Omental fat pad (tissue), 1 donor: ENCODE measurements at regions not wholly inside any gene's neighbourhood (a gene's known extent, or its start where the extent isn't known, plus 50 kb on each side); places are given as distances from the start of the nearest gene placed in this dataset.
"Not testable (repeated sequence)": the region's sequence is repeated elsewhere in the genome, so short reads cannot be mapped to it uniquely, and the experiment has no call there.

Experiments used
- ATAC-seq: fragments of 150-250 bp; one replicate; pipeline ENCODE4 v1.9.1; 2016; ENCODE audit warnings: mild to moderate bottlenecking, moderate library complexity; ENCODE audit not compliant: low FRiP score
- DNase-seq: peaks from one replicate; pipeline ENCODE4 v3.0.0-alpha.2; 2019; ENCODE audit warnings: low spot score

DNA sequence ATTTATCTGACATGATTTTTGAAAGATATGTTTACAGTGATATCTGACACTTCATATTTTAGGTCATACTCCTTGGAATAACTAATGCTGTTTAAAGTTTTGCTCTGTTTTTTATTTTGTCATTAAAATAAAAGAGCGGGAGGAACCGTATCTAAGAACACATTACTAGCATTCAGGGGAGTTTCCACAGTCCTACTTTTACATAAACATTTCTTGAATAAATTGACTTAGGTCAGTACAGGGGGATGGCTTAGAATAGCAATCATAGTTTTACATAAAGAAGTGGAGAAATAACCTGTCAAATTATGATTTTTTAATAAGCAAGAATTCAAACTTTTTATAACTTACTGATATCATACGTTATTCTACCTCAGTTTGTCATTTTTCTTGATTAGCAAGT is 123.1 kb upstream of the PRSS12 start:
- not testable (repeated sequence) for DNase-seq, ATAC-seq

GRCh38 chr4:118477826-118478225 is 125.0 kb upstream of the PRSS12 start:
- DNase-seq, ATAC-seq: not testable (repeated sequence)

DNA sequence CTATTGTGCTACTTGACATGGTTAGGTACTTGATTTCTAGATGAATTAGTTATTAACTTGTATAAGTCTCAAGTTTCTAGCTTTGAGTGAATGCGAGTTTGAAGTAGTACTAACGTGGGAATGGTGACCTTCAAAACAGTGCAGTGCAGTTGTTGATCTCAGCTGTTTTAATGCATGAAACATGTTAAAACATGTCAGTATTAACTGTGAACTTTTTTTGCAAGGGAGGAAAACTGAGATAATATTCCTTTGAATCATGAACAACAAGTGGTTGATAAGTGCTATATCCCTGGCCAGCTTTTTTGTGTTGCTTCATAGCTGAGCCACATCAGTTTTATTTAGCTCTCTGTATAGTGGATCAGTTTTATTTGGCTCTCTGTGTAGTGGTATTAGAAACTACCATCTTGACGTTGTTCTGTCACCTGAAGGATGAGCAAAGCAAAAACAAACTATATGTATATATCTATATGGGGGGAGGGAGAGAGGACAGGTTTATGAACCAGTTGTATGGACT is 133.1 kb upstream of the PRSS12 start:
- ATAC-seq, DNase-seq: not testable (repeated sequence)

GRCh38 chr4:118492963-118493362 is 140.2 kb upstream of the PRSS12 start:
- not testable (repeated sequence) for DNase-seq, ATAC-seq

GRCh38 chr4:118494437-118494836 is 141.6 kb upstream of the PRSS12 start:
- not testable (repeated sequence) for DNase-seq, ATAC-seq

DNA sequence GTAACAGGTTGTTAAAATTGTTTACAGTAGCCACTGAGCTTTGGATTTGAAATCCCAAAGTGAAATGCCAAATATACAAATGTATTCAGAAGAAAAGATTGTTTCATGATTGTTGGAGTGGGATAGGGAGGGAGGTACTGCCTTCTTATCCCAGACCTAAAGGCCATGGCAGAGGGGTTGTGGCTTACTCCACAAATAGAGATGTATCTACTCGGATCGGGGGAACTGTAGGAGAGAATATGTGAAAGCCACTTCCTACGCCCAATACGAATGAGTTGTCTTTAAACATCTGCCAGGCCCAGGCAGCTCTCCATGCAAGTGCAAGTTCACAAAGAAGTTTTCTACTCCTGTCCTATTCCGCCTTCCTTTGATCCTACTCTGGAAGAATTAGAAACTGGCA is 150.2 kb upstream of the PRSS12 start:
- not testable (repeated sequence) for ATAC-seq, DNase-seq

- ATAC-seq: not testable (repeated sequence)
Measured at GRCh38 chr4:118504927-118505326, 152.1 kb upstream of the PRSS12 start.

GRCh38 chr4:118505491-118505890 is 152.7 kb upstream of the PRSS12 start:
- DNase-seq, ATAC-seq: not testable (repeated sequence)

More at GRCh38 chr4:118504927-118505326, 152.1 kb upstream of the PRSS12 start:
- not testable (repeated sequence) for DNase-seq

DNA sequence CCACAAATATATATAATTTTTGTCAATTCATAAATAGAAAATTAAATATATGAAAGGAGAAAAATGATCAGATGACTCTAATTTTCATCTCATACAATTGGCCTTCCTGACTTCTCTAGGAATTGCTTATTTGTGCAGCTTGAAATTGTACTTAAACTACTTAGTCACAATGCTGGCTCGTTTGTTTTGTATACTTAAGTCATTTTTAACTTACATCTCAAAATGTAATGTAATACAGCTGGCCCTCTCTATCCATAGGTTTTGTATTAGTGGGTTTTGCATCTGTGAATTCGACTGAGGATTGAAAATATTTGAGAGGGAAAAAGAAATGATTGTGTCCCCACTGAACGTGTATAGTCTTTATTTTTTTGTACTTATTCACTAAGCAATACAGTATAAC is 160.1 kb upstream of the PRSS12 start:
- not testable (repeated sequence) for ATAC-seq, DNase-seq

GRCh38 chr4:118514332-118514731 is 161.5 kb upstream of the PRSS12 start:
- not testable (repeated sequence) for ATAC-seq, DNase-seq

GRCh38 chr4:118516107-118516506 is 163.3 kb upstream of the PRSS12 start:
- ATAC-seq: not testable (repeated sequence)

DNA sequence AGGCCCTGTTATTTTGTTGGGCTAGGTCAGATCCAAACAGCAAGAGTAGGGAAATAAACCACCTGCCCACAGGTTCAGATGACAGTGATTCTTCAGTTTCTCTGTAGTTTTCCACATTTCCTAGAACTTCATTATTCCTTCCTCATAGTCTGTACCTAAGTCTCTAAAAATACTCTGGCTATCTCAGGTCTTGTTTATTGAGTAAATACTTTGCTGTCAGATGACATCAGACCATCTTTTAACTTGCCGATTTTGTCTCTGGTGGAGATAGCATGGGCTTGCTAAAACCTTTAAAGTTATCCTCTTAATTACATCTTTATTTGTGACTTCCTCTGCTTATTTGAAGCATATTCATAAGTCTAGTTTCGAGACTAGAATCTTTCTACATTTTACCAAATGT is 155.1 kb upstream of the METTL14 start:
- ATAC-seq: not testable (repeated sequence)

More at GRCh38 chr4:118516107-118516506, 163.3 kb upstream of the PRSS12 start:
- not testable (repeated sequence) for DNase-seq

GRCh38 chr4:118531947-118532346 is 153.2 kb upstream of the METTL14 start:
- not testable (repeated sequence) for ATAC-seq, DNase-seq

More for the DNA sequence above, 155.1 kb upstream of the METTL14 start:
- not testable (repeated sequence) for DNase-seq

GRCh38 chr4:118535788-118536187 is 149.4 kb upstream of the METTL14 start:
- ATAC-seq, DNase-seq: not testable (repeated sequence)

DNA sequence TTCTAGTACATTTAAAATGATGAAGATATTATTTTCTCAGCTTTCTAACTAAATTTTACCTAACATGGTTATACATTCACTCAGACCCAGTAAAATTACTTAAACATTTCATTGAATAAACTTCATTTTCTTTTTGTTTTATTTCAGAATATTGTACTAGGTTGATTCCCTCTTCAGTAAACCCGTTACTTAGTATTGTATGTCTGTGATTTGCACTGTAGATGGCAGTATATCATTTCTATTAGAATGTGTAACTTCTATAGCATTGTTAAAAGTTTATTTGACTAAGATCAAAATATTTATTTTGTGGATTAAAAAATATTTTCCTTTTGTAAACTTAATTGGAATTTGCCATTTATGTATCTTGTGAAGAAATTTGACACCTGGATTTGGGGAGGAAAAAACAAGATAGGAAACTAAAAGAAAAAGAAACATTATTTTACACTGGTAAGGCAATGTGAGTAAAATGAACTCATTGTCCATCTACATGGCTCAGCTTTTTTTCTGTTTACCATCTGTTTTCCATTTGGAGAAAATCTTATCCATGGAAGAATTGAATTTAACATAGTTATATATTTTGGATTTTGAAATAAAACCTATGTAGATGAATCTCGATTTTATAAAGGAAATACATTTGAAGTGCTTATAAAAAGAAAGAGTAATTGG is 145.6 kb upstream of the METTL14 start:
- not testable (repeated sequence) for DNase-seq, ATAC-seq

DNA sequence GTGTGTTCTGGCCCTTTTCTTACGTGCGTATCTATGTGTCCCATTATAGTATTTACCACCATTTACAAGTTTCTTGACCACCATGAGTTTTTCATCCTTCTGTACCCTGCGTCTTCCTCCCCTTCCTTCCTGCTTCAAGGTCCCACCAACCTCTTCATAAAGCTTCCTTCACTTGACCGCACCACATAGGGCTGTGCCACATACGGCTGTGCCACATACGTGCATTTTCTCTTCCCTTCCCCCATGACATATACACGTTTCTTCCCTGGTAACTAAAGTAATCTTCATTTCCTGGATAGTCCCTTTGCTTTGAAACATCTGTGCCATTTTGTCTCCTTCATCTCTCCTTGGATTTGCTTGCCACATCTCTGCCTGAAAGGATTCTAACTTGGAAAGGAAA is 128.6 kb upstream of the METTL14 start:
- ATAC-seq, DNase-seq: not testable (repeated sequence)
